BJ (cell line): ENCODE measurements at regions not wholly inside any gene's neighbourhood (a gene's known extent, or its start where the extent isn't known, plus 50 kb on each side); places are given as distances from the start of the nearest gene placed in this dataset.

Source experiments
- CTCF ChIA-PET: fragments of 350-600 bp; formaldehyde crosslinking; extraction: SDS; loops from one replicate; lab custom pipeline; 2021; ENCODE audit warnings: antibody characterized with exemption, inconsistent platforms; lab: Yijun Ruan, JAX
- POLR2A ChIA-PET: fragments of 300-600 bp; sonication (Branson Sonifier 250); formaldehyde crosslinking; extraction: SDS; loops from one replicate; lab custom pipeline; 2021; ENCODE audit warnings: antibody characterized with exemption; lab: Charles Lee
- DNase-seq: peaks from one replicate; pipeline ENCODE4 v3.0.0-alpha.2; 2011; ENCODE audit warnings: low read depth
- H3K27me3 ChIP-seq: 2 replicates; pipeline ENCODE4 v1.6.0; 2011; ENCODE audit warnings: low read length; ENCODE audit not compliant: control insufficient read depth, insufficient read depth
- H3K36me3 ChIP-seq: 2 replicates; pipeline ENCODE4 v1.5.1; 2011; ENCODE audit warnings: low read length; ENCODE audit not compliant: control insufficient read depth, insufficient read depth
- H3K4me3 ChIP-seq: 2 replicates; pipeline ENCODE4 v1.5.1; 2011; ENCODE audit warnings: low read depth, mild to moderate bottlenecking, control low read depth, low read length
- TF ChIP-seq, protein P1 (sequence below): IDR thresholded peaks from 2 replicates; pipeline ENCODE4 v1.5.1; 2011; ENCODE audit warnings: low read depth, mild to moderate bottlenecking, control low read depth, inconsistent platforms, low read length, moderate library complexity; ENCODE audit not compliant: insufficient read depth

DNA sequence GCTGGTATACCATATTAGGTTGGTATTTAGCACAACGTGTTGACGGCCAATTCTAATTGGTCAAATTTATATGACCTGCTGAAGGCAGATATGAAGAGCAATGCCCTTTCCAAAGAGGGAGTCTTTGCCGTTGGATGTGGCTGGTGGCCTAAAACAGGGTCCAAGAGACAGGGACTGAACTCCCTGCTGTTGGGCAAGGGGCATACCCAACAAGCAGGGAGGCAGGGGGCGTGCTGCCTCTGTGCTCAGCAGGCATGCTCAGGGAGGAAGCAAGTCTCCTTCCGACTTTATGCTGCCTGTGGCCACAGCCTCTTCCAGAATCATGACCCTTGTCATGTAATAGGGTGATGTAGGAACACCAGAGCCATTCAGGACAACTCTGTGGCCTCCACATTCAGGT, 167.7 kb upstream of the NPVF start:
- CTCF ChIA-PET: interaction anchor here (1.1 kb wide), 1 partner anchor 456 kb away, joined by 4 read pairs; no protein-coding TSS in a partner anchor
- no peaks in the 10 kb centered on the region for H3K27me3 ChIP-seq
- no peak for DNase-seq

DNA sequence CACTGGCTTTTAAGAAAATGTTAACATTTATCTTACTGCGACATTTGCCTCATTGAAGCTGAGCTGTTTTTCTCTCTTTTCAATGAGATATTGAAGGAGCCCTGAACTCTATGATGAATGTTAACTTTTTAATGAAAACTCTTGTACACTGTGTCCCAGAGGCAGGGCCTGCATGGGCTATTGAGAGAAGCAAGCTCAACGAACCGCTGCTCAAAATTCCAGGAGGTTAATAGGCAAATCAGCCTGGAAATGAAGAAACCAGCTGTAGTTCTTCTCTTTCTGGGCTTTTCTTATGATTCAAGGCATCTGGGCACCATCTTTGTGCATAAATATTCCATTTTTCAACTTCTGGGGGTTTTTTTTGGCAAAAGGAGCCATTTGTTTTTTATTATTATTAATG, 168.4 kb upstream of the NPVF start:
- Histone ChIP-seq H3K36me3 (no peaks in the 10 kb centered on the region), H3K4me3 (no peak overlapping the region), H3K27me3 (no peaks in the 10 kb centered on the region)
- TF ChIP-seq, protein P1, sequence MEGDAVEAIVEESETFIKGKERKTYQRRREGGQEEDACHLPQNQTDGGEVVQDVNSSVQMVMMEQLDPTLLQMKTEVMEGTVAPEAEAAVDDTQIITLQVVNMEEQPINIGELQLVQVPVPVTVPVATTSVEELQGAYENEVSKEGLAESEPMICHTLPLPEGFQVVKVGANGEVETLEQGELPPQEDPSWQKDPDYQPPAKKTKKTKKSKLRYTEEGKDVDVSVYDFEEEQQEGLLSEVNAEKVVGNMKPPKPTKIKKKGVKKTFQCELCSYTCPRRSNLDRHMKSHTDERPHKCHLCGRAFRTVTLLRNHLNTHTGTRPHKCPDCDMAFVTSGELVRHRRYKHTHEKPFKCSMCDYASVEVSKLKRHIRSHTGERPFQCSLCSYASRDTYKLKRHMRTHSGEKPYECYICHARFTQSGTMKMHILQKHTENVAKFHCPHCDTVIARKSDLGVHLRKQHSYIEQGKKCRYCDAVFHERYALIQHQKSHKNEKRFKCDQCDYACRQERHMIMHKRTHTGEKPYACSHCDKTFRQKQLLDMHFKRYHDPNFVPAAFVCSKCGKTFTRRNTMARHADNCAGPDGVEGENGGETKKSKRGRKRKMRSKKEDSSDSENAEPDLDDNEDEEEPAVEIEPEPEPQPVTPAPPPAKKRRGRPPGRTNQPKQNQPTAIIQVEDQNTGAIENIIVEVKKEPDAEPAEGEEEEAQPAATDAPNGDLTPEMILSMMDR: no peak
- ChIA-PET POLR2A (no interaction called here), CTCF (interaction anchor here (1.1 kb wide), 1 partner anchor 455 kb away, joined by 4 read pairs; no protein-coding TSS in a partner anchor)
- no peak for DNase-seq

More for the DNA sequence above, 167.7 kb upstream of the NPVF start:
- TF ChIP-seq, protein P1: no peak
- Histone ChIP-seq H3K36me3 (no peaks in the 10 kb centered on the region), H3K4me3 (no peak overlapping the region)
- POLR2A ChIA-PET: no interaction called here

DNA sequence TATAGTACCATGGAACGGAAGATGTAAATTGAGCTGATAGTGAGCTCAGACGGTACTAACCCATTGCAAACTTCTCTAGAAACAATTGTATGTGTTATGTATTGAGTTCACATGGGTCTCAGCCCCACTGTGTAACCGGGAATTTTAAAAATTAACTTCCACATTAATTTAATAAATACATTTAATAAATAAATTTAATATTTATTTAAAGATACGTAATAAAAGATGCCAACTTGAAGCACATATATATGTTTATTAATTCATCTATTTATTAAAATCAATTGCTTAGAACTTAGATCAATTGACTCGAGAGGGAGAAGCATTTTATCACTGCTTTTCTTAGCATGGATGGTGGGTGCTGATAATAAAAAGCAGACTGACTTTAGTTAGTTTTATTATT, 170.1 kb upstream of the NPVF start:
- CTCF ChIA-PET: no interaction called here
- POLR2A ChIA-PET: no interaction called here
- no peak for DNase-seq

DNA sequence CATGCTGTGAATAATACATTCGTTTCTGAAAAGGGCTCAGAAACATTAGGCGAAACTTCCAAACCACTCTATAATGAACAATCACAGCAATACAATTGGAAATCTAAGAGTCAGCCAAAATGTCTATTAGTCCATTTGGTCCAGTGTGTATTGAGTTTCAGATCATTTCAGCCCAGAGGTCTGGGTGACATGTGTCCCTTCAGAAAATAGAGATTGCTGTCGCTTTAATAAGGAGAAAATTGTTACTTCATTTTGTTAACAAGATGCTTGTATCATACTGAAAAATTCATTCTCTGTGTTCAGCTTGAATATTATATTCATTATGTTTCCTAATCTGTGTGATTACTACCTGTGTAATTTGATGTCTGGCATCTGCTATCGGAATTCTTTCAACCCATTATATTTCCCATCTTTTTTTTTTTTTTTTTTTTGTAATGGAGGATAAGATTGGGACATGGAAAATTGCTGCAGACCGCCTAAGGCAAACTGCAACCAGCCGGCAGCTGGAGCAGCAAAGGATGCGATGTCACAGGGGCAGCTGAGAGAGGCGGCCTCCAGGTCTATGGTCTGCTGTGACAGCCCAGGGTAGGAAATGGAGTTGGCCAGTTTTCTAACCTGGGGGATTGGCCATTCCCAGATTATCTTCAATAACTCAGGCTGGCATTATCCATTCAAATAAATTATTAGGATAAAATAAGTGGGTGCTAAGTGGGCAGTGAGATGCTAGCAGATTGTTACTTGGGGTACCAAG, 170.9 kb upstream of the NPVF start:
- ChIA-PET POLR2A (no interaction called here), CTCF (interaction anchor here (0.9 to 2.0 kb wide), 2 partner anchors 8 to 10 kb away, joined by 3 to 4 read pairs; no protein-coding TSS in a partner anchor)
- TF ChIP-seq, protein P1: no peak
- Histone ChIP-seq H3K36me3 (no peaks in the 10 kb centered on the region), H3K4me3 (no peak overlapping the region), H3K27me3 (no peaks in the 10 kb centered on the region)
- DNase-seq: no peak

More for the DNA sequence above, 170.1 kb upstream of the NPVF start:
- TF ChIP-seq, protein P1: no peak
- Histone ChIP-seq H3K36me3 (no peaks in the 10 kb centered on the region), H3K27me3 (no peaks in the 10 kb centered on the region), H3K4me3 (no peak overlapping the region)

DNA sequence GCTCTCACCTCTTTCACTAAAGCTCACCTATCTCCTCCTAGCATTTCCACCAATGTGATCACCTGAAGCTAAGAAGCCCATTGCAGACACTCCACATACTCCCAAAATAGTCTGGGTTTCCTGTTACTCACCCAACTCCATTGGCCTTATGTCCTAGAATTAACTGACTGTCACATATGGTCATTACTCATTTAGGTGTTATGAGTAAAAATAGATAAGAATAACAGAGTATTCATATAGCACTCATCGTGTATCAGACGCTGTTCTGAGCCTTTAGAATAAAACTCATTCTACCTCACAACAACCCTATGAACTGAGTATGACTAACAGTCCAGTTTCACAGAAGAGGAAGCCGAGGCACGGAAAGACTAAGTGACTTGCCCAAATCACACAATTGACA, 174.2 kb upstream of the NPVF start:
- TF ChIP-seq, protein P1: no peak
- no peaks in the 10 kb centered on the region for H3K36me3 ChIP-seq
- H3K4me3 ChIP-seq: no peak overlapping the region
- POLR2A ChIA-PET: no interaction called here
- CTCF ChIA-PET: no interaction called here
- DNase-seq: no peak
- no peaks in the 10 kb centered on the region for H3K27me3 ChIP-seq
